Smooth muscle cell (in vitro differentiated cells): ENCODE measurements at regions not wholly inside any gene's neighbourhood (a gene's known extent, or its start where the extent isn't known, plus 50 kb on each side); places are given as distances from the start of the nearest gene placed in this dataset.

Experiments
- DNase-seq: peaks from one replicate; lab custom pipeline; 2025; ENCODE audit not compliant: unreplicated experiment; lab: John Stamatoyannopoulos, UW
- H2AFZ ChIP-seq: fragments of 200-600 bp; sonication (generic); 2 replicates; pipeline ENCODE4 v1.6.0; 2016; ENCODE audit warnings: antibody characterized with exemption, low read depth, mild to moderate bottlenecking
- H3F3A ChIP-seq: fragments of 200-600 bp; sonication (generic); 2 replicates; pipeline ENCODE4 v1.6.0; 2017; ENCODE audit warnings: antibody characterized with exemption, low read depth
- H3K27ac ChIP-seq: fragments of 200-600 bp; sonication (generic); 2 replicates; pipeline ENCODE4 v1.5.1; 2016; ENCODE audit warnings: low read depth, mild to moderate bottlenecking
- H3K27me3 ChIP-seq: fragments of 200-600 bp; sonication (generic); 2 replicates; pipeline ENCODE4 v1.6.1; 2016; ENCODE audit warnings: low read depth, mild to moderate bottlenecking
- H3K36me3 ChIP-seq: fragments of 200-600 bp; sonication (generic); 2 replicates; pipeline ENCODE4 v1.5.1; 2016; ENCODE audit warnings: low read depth
- H3K4me1 ChIP-seq: fragments of 200-600 bp; sonication (generic); 2 replicates; pipeline ENCODE4 v1.5.1; 2016; ENCODE audit warnings: low read depth
- H3K4me2 ChIP-seq: fragments of 200-600 bp; sonication (generic); 2 replicates; pipeline ENCODE4 v1.6.0; 2016; ENCODE audit warnings: mild to moderate bottlenecking
- H3K4me3 ChIP-seq: fragments of 200-600 bp; sonication (generic); 2 replicates; pipeline ENCODE4 v1.5.1; 2016; ENCODE audit warnings: mild to moderate bottlenecking
- H3K79me2 ChIP-seq: fragments of 200-600 bp; sonication (generic); 2 replicates; pipeline ENCODE4 v1.6.0; 2016; ENCODE audit warnings: low read depth, mild to moderate bottlenecking
- H3K9ac ChIP-seq: fragments of 200-600 bp; sonication (generic); 2 replicates; pipeline ENCODE4 v1.6.0; 2016; ENCODE audit warnings: low read depth
- H3K9me3 ChIP-seq: fragments of 200-600 bp; sonication (generic); replicated peaks from 2 replicates; pipeline ENCODE4 v1.5.1; 2016; ENCODE audit warnings: low read depth
- H4K20me1 ChIP-seq: fragments of 200-600 bp; sonication (generic); 2 replicates; pipeline ENCODE4 v1.6.0; 2016; ENCODE audit warnings: low read depth
- CTCF ChIP-seq: fragments of 200-600 bp; sonication (generic); IDR thresholded peaks from 2 replicates; pipeline ENCODE4 v1.5.1; 2017; ENCODE audit warnings: borderline replicate concordance, mild to moderate bottlenecking, antibody characterized with exemption; ENCODE audit not compliant: insufficient read depth, poor library complexity, severe bottlenecking
- WGBS: methylation state at CpG from one replicate; pipeline ENCODE4 v1.1.7; 2016; ENCODE audit warnings: low lambda C conversion rate; 5-methylcytosine and 5-hydroxymethylcytosine counted together

- H3K27ac ChIP-seq, result no peak overlapping the region
- H3K9me3 ChIP-seq, result no peaks in the 10 kb centered on the region
- no peak overlapping the region for H3K9ac ChIP-seq
- H3K79me2 ChIP-seq, result no peaks in the 10 kb centered on the region
- no peak for TF ChIP-seq CTCF
- DNase-seq, result no peak
- no peaks in the 10 kb centered on the region for H3K36me3 ChIP-seq
- WGBS, result 85% methylated on average over 1 of the region's 1 CpG
- no peaks in the 10 kb centered on the region for H3K27me3 ChIP-seq
- no peak overlapping the region for H3K4me3 ChIP-seq
- no peaks in the 10 kb centered on the region for H4K20me1 ChIP-seq
- H3K4me2 ChIP-seq, result no peak overlapping the region
- H3K4me1 ChIP-seq, result no peaks in the 10 kb centered on the region
- no peak overlapping the region for H2AFZ ChIP-seq
- no peaks in the 10 kb centered on the region for H3F3A ChIP-seq
Observed at GRCh38 chr6:126600258-126600916, 260.5 kb downstream of the CENPW start.

GRCh38 chr6:126603410-126603809 lies 263.5 kb downstream of the CENPW start:
- Histone ChIP-seq H3K4me3 (no peak overlapping the region), H3K4me1 (no peaks in the 10 kb centered on the region), H4K20me1 (no peaks in the 10 kb centered on the region), H3K79me2 (no peaks in the 10 kb centered on the region), H3F3A (no peaks in the 10 kb centered on the region), H3K36me3 (no peaks in the 10 kb centered on the region), H2AFZ (no peak overlapping the region), H3K9me3 (no peaks in the 10 kb centered on the region), H3K9ac (no peak overlapping the region), H3K27me3 (no peaks in the 10 kb centered on the region), H3K27ac (no peak overlapping the region), H3K4me2 (no peak overlapping the region)
- DNase-seq, result no peak
- no peak for TF ChIP-seq CTCF
- 95% methylated on average over 4 of the region's 4 CpGs for WGBS

- H3K79me2 ChIP-seq, result no peaks in the 10 kb centered on the region
- H3K4me1 ChIP-seq, result no peaks in the 10 kb centered on the region
- no peak overlapping the region for H3K4me3 ChIP-seq
- no peaks in the 10 kb centered on the region for H3F3A ChIP-seq
- H3K36me3 ChIP-seq, result no peaks in the 10 kb centered on the region
- no peaks in the 10 kb centered on the region for H3K27me3 ChIP-seq
- no peak for DNase-seq
- H3K27ac ChIP-seq, result no peak overlapping the region
- no peak overlapping the region for H3K4me2 ChIP-seq
- no peak overlapping the region for H2AFZ ChIP-seq
- TF ChIP-seq CTCF, result no peak
- H4K20me1 ChIP-seq, result no peaks in the 10 kb centered on the region
- H3K9me3 ChIP-seq, result no peaks in the 10 kb centered on the region
- no peak overlapping the region for H3K9ac ChIP-seq
Observed at GRCh38 chr6:126605089-126605488, 265.2 kb downstream of the CENPW start.

GRCh38 chr6:126607289-126607688 lies 267.4 kb downstream of the CENPW start:
- TF ChIP-seq CTCF, result no peak
- H3F3A ChIP-seq, result no peaks in the 10 kb centered on the region
- no peak overlapping the region for H3K4me3 ChIP-seq
- no peak for DNase-seq
- H2AFZ ChIP-seq, result no peak overlapping the region
- no peaks in the 10 kb centered on the region for H3K9me3 ChIP-seq
- no peak overlapping the region for H3K4me2 ChIP-seq
- no peak overlapping the region for H3K9ac ChIP-seq
- no peaks in the 10 kb centered on the region for H3K4me1 ChIP-seq
- H3K27ac ChIP-seq, result no peak overlapping the region
- H3K27me3 ChIP-seq, result no peaks in the 10 kb centered on the region
- no peaks in the 10 kb centered on the region for H4K20me1 ChIP-seq
- WGBS, result 92% methylated on average over 1 of the region's 1 CpG
- H3K79me2 ChIP-seq, result no peaks in the 10 kb centered on the region
- H3K36me3 ChIP-seq, result no peaks in the 10 kb centered on the region
